GM03348 (cell line): ENCODE measurements at regions not wholly inside any gene's neighbourhood (a gene's known extent, or its start where the extent isn't known, plus 50 kb on each side); places are given as distances from the start of the nearest gene placed in this dataset.

Experiments
- DNase-seq: peaks from one replicate; pipeline ENCODE4 v3.0.0; 2012; ENCODE audit warnings: low spot score

GRCh38 chr12:115078990-115079389, 395.0 kb upstream of the TBX3 start:
- DNase-seq, result no peak

GRCh38 chr12:115078334-115078733, 394.4 kb upstream of the TBX3 start:
- DNase-seq, result no peak

GRCh38 chr12:115075552-115076170, 391.7 kb upstream of the TBX3 start:
- no peak for DNase-seq

- no peak for DNase-seq
Observed at GRCh38 chr12:115074617-115075016, 390.6 kb upstream of the TBX3 start.

- DNase-seq, result no peak
Observed at GRCh38 chr12:115072712-115073111, 388.7 kb upstream of the TBX3 start.

GRCh38 chr12:115070313-115070712, 386.3 kb upstream of the TBX3 start:
- no peak for DNase-seq

GRCh38 chr12:115064296-115064695, 380.3 kb upstream of the TBX3 start:
- no peak for DNase-seq

GRCh38 chr12:115062741-115063140, 378.8 kb upstream of the TBX3 start:
- DNase-seq, result no peak

- no peak for DNase-seq
Observed at GRCh38 chr12:115060477-115061168, 376.6 kb upstream of the TBX3 start.

GRCh38 chr12:115057445-115057844, 373.5 kb upstream of the TBX3 start:
- no peak for DNase-seq

GRCh38 chr12:115051378-115051777, 367.4 kb upstream of the TBX3 start:
- DNase-seq, result no peak

GRCh38 chr12:115049614-115050013, 365.6 kb upstream of the TBX3 start:
- no peak for DNase-seq

- DNase-seq, result no peak
Observed at GRCh38 chr12:115046805-115047204, 362.8 kb upstream of the TBX3 start.

GRCh38 chr12:115044073-115044472, 360.1 kb upstream of the TBX3 start:
- no peak for DNase-seq

- DNase-seq, result no peak
Observed at GRCh38 chr12:115043079-115043478, 359.1 kb upstream of the TBX3 start.

GRCh38 chr12:115042341-115042740, 358.4 kb upstream of the TBX3 start:
- DNase-seq, result no peak

- no peak for DNase-seq
Observed at GRCh38 chr12:115037830-115038229, 353.9 kb upstream of the TBX3 start.

- no peak for DNase-seq
Observed at GRCh38 chr12:115035535-115036107, 351.6 kb upstream of the TBX3 start.

- no peak for DNase-seq
Observed at GRCh38 chr12:115032521-115032920, 348.5 kb upstream of the TBX3 start.

GRCh38 chr12:115030017-115030416, 346.0 kb upstream of the TBX3 start:
- DNase-seq, result no peak

- DNase-seq, result no peak
Observed at GRCh38 chr12:115024531-115024930, 340.6 kb upstream of the TBX3 start.

GRCh38 chr12:115023279-115024265, 339.6 kb upstream of the TBX3 start:
- peak; percentile 56 for DNase-seq
